ENCODE measurements at regions not wholly inside any gene's neighbourhood (a gene's known extent, or its start where the extent isn't known, plus 50 kb on each side); places are given as distances from the start of the nearest gene placed in this dataset.

- Histone ChIP-seq H4K20me1 (ENCODE audit: insufficient read depth) (no peaks in the 10 kb centered on the region), H3K79me2 (ENCODE audit: insufficient read depth, low read depth) (no peaks in the 10 kb centered on the region), H2AFZ (ENCODE audit: low read depth) (no peak overlapping the region), H3K4me2 (no peak overlapping the region), H3K4me1 (ENCODE audit: low read depth, poor library complexity, severe bottlenecking) (no peaks in the 10 kb centered on the region), H3K4me3 (IDR thresholded peaks at IDR 0.05; ENCODE audit: insufficient read depth, low read depth, low read length) (no peak overlapping the region), H3K27me3 (ENCODE audit: insufficient read depth, low read depth) (no peaks in the 10 kb centered on the region), H3K9ac (no peak overlapping the region), H3K27ac (no peak overlapping the region), H3K36me3 (ENCODE audit: insufficient read depth) (no peaks in the 10 kb centered on the region)
- TF ChIP-seq CTCF (conservative IDR thresholded peaks at IDR 0.05; ENCODE audit: low read depth, low read length): no peak
Measured at GRCh38 chr14:96734076-96734622, 63.0 kb upstream of the VRK1 start.

GRCh38 chr14:96735526-96735925 is 61.7 kb upstream of the VRK1 start:
- no peak overlapping the region for H2AFZ ChIP-seq (ENCODE audit: low read depth)
- H3K4me1 ChIP-seq (ENCODE audit: low read depth, poor library complexity, severe bottlenecking): no peaks in the 10 kb centered on the region
- no peaks in the 10 kb centered on the region for H4K20me1 ChIP-seq (ENCODE audit: insufficient read depth)
- H3K36me3 ChIP-seq (ENCODE audit: insufficient read depth): no peaks in the 10 kb centered on the region
- H3K4me2 ChIP-seq: no peak overlapping the region
- no peak for TF ChIP-seq CTCF (conservative IDR thresholded peaks at IDR 0.05; ENCODE audit: low read depth, low read length)
- H3K79me2 ChIP-seq (ENCODE audit: insufficient read depth, low read depth): no peaks in the 10 kb centered on the region
- no peak overlapping the region for H3K4me3 ChIP-seq (IDR thresholded peaks at IDR 0.05; ENCODE audit: insufficient read depth, low read depth, low read length)
- H3K27ac ChIP-seq: no peak overlapping the region
- no peak overlapping the region for H3K9ac ChIP-seq
- no peaks in the 10 kb centered on the region for H3K27me3 ChIP-seq (ENCODE audit: insufficient read depth, low read depth)

GRCh38 chr14:96736439-96736838 is 60.7 kb upstream of the VRK1 start:
- H3K27me3 ChIP-seq (ENCODE audit: insufficient read depth, low read depth): no peaks in the 10 kb centered on the region

DNA sequence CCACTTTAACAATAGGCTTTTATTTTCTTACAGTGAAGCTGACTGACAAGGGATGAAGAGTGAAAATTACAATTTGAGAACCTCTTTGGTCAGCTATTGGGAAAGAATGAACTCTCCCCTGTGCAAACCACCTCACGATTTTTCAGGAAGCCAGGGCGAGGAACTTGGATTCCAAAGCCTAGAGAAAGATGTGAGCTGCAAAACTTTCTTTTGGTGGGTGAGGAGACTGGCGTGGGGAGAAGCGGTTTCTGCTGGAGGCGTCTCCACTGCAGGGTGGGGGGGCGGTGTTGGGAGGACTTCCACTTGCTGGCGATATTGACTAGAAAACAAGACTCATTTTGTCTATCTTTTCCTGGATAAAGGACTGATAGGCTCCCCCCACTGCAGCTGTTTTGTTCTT is 59.3 kb upstream of the VRK1 start:
- Histone ChIP-seq H3K27me3 (ENCODE audit: insufficient read depth, low read depth) (no peaks in the 10 kb centered on the region), H3K4me3 (IDR thresholded peaks at IDR 0.05; ENCODE audit: insufficient read depth, low read depth, low read length) (no peak overlapping the region), H3K4me1 (ENCODE audit: low read depth, poor library complexity, severe bottlenecking) (no peaks in the 10 kb centered on the region), H3K36me3 (ENCODE audit: insufficient read depth) (no peaks in the 10 kb centered on the region), H4K20me1 (ENCODE audit: insufficient read depth) (no peaks in the 10 kb centered on the region), H2AFZ (ENCODE audit: low read depth) (no peak overlapping the region), H3K27ac (no peak overlapping the region), H3K79me2 (ENCODE audit: insufficient read depth, low read depth) (no peaks in the 10 kb centered on the region), H3K9ac (no peak overlapping the region), H3K4me2 (no peak overlapping the region)
- no peak for TF ChIP-seq CTCF (conservative IDR thresholded peaks at IDR 0.05; ENCODE audit: low read depth, low read length)

More at GRCh38 chr14:96736439-96736838, 60.7 kb upstream of the VRK1 start:
- Histone ChIP-seq H3K79me2 (ENCODE audit: insufficient read depth, low read depth) (no peaks in the 10 kb centered on the region), H2AFZ (ENCODE audit: low read depth) (no peak overlapping the region), H3K4me1 (ENCODE audit: low read depth, poor library complexity, severe bottlenecking) (no peaks in the 10 kb centered on the region), H3K9ac (no peak overlapping the region), H3K36me3 (ENCODE audit: insufficient read depth) (no peaks in the 10 kb centered on the region), H3K4me2 (no peak overlapping the region), H4K20me1 (ENCODE audit: insufficient read depth) (no peaks in the 10 kb centered on the region), H3K27ac (no peak overlapping the region), H3K4me3 (IDR thresholded peaks at IDR 0.05; ENCODE audit: insufficient read depth, low read depth, low read length) (no peak overlapping the region)
- no peak for TF ChIP-seq CTCF (conservative IDR thresholded peaks at IDR 0.05; ENCODE audit: low read depth, low read length)
